Neuronal stem cell (in vitro differentiated cells): ENCODE measurements at regions not wholly inside any gene's neighbourhood (a gene's known extent, or its start where the extent isn't known, plus 50 kb on each side); places are given as distances from the start of the nearest gene placed in this dataset.
"Not testable (repeated sequence)": the region's sequence is repeated elsewhere in the genome, so short reads cannot be mapped to it uniquely, and the experiment has no call there.

ENCODE experiments used
- DNase-seq: peaks from one replicate; pipeline ENCODE4 v3.0.0-alpha.2; 2013; ENCODE audit warnings: low spot score
- H2AFZ ChIP-seq: one replicate; pipeline ENCODE4 v1.6.1; 2013; ENCODE audit warnings: mild to moderate bottlenecking, low read length, inconsistent platforms
- H2AK5ac ChIP-seq: 2 replicates; pipeline ENCODE4 v1.6.1; 2013; ENCODE audit warnings: low read depth, mild to moderate bottlenecking, inconsistent platforms, low read length, moderate library complexity, mixed read lengths
- H2BK120ac ChIP-seq: 2 replicates; pipeline ENCODE4 v1.6.1; 2013; ENCODE audit warnings: low read depth, mild to moderate bottlenecking, inconsistent platforms, low read length, moderate library complexity, mixed read lengths
- H2BK12ac ChIP-seq: one replicate; pipeline ENCODE4 v1.6.1; 2013; ENCODE audit warnings: low read length, inconsistent platforms
- H2BK15ac ChIP-seq: 2 replicates; pipeline ENCODE4 v1.6.1; 2013; ENCODE audit warnings: mild to moderate bottlenecking, low read length, inconsistent platforms, mixed read lengths
- H2BK5ac ChIP-seq: one replicate; pipeline ENCODE4 v1.6.1; 2013; ENCODE audit warnings: inconsistent platforms, mild to moderate bottlenecking, low read length, moderate library complexity
- H3K14ac ChIP-seq: one replicate; pipeline ENCODE4 v1.6.1; 2013; ENCODE audit warnings: low read length, inconsistent platforms
- H3K18ac ChIP-seq: 2 replicates; pipeline ENCODE4 v1.6.1; 2013; ENCODE audit warnings: low read length, inconsistent platforms
- H3K23ac ChIP-seq: 2 replicates; pipeline ENCODE4 v1.6.1; 2013; ENCODE audit warnings: low read depth, mild to moderate bottlenecking, mixed read lengths, low read length, inconsistent platforms; ENCODE audit not compliant: poor library complexity
- H3K27ac ChIP-seq: replicated peaks from 3 replicates; pipeline ENCODE4 v1.5.1; 2013; ENCODE audit warnings: low read length, inconsistent platforms
- H3K27me3 ChIP-seq, 3 experiments: 2 replicates each; pipeline ENCODE4 v1.6.1; 2013; ENCODE audit warnings: low read length in 3 of 3, mild to moderate bottlenecking in 2 of 3, inconsistent platforms in 1 of 3, low read depth in 1 of 3, mixed read lengths in 1 of 3, moderate library complexity in 1 of 3; ENCODE audit not compliant: control insufficient read depth in 3 of 3, insufficient read depth in 3 of 3
- H3K36me3 ChIP-seq, 2 donors: replicated peaks in 1 of 2; 2 replicates each; pipeline ENCODE4 v1.6.1; 2013; ENCODE audit warnings: low read length in 2 of 2; ENCODE audit not compliant: control insufficient read depth in 2 of 2, insufficient read depth in 2 of 2
- H3K4ac ChIP-seq: 2 replicates; pipeline ENCODE4 v1.6.1; 2013; ENCODE audit warnings: inconsistent platforms, mild to moderate bottlenecking, low read length, moderate library complexity
- H3K4me1 ChIP-seq, 2 donors: 1 replicate in 1 of 2; 2 replicates in 1 of 2; pipeline ENCODE4 v1.6.1; 2013; ENCODE audit warnings: low read length in 2 of 2, low read depth in 1 of 2; ENCODE audit not compliant: control insufficient read depth in 2 of 2, insufficient read depth in 1 of 2
- H3K4me2 ChIP-seq: one replicate; pipeline ENCODE4 v1.6.1; 2013; ENCODE audit warnings: mild to moderate bottlenecking, low read length, inconsistent platforms; ENCODE audit not compliant: insufficient read depth, poor library complexity, severe bottlenecking
- H3K4me3 ChIP-seq, 2 donors: 2 replicates each; pipeline ENCODE4 v1.5.1; 2013; ENCODE audit warnings: low read length in 2 of 2, mild to moderate bottlenecking in 2 of 2, inconsistent platforms in 1 of 2, moderate library complexity in 1 of 2
- H3K79me1 ChIP-seq: one replicate; pipeline ENCODE4 v1.6.1; 2013; ENCODE audit warnings: low read depth, mild to moderate bottlenecking, inconsistent platforms, low read length, moderate library complexity
- H3K9ac ChIP-seq: one replicate; pipeline ENCODE4 v1.6.1; 2013; ENCODE audit warnings: mild to moderate bottlenecking, low read depth, low read length, inconsistent platforms; ENCODE audit not compliant: poor library complexity
- H3K9me3 ChIP-seq, 2 donors: replicated peaks in 1 of 2; 2 replicates each; pipeline versions ENCODE3 to v1.6.1; 2013; ENCODE audit warnings: low read length in 2 of 2, mild to moderate bottlenecking in 2 of 2, inconsistent platforms in 1 of 2, low read depth in 1 of 2, mixed read lengths in 1 of 2, moderate library complexity in 1 of 2; ENCODE audit not compliant: control insufficient read depth in 2 of 2, insufficient read depth in 1 of 2
- H4K8ac ChIP-seq: one replicate; pipeline ENCODE4 v1.6.1; 2013; ENCODE audit warnings: low read depth, mild to moderate bottlenecking, inconsistent platforms, low read length, moderate library complexity
- H4K91ac ChIP-seq: one replicate; pipeline ENCODE4 v1.6.1; 2013; ENCODE audit warnings: low read length, low read depth, mild to moderate bottlenecking, inconsistent platforms; ENCODE audit not compliant: poor library complexity
- WGBS, 2 donors: extraction: QIAGEN DNeasy Blood & Tissue Kit; methylation state at CpG; one replicate each; pipeline ENCODE4 v1.1.7; 2013; ENCODE audit warnings: missing lambda C conversion rate in 2 of 2, mixed read lengths in 1 of 2; ENCODE audit not compliant: insufficient read length in 2 of 2, insufficient replicate concordance in 1 of 2; ENCODE audit errors: extremely low coverage in 2 of 2; 5-methylcytosine and 5-hydroxymethylcytosine counted together

GRCh38 chr7:9516662-9517061, 1083.3 kb downstream of the NXPH1 start:
- Histone ChIP-seq H3K36me3 (no peaks in the 10 kb centered on the region), H3K4me3 (no peak overlapping the region), H3K9ac (no peak overlapping the region), H2BK15ac (no peak overlapping the region), H3K79me1 (no peaks in the 10 kb centered on the region), H3K27ac (no peak overlapping the region), H4K8ac (no peak overlapping the region), H2BK120ac (no peak overlapping the region), H3K9me3 (no peaks in the 10 kb centered on the region), H3K27me3 (no peaks in the 10 kb centered on the region), H2BK12ac (no peak overlapping the region), H3K23ac (no peak overlapping the region), H3K14ac (no peak overlapping the region), H2AK5ac (no peak overlapping the region), H2AFZ (no peak overlapping the region), H3K4ac (no peak overlapping the region), H3K18ac (no peak overlapping the region), H3K4me1 (no peaks in the 10 kb centered on the region), H3K4me2 (no peak overlapping the region), H4K91ac (no peak overlapping the region), H2BK5ac (no peak overlapping the region)
- DNase-seq = no peak
- WGBS, 2 donors = no CpG with 5 or more reads among the region's 4 CpGs

GRCh38 chr7:9523579-9523978, 1090.2 kb downstream of the NXPH1 start:
- no peak overlapping the region for H3K27ac ChIP-seq
- H2BK12ac ChIP-seq = no peak overlapping the region

GRCh38 chr7:9552431-9552830, 1119.0 kb downstream of the NXPH1 start:
- H3K14ac ChIP-seq, H3K4me2 ChIP-seq, H3K27me3 ChIP-seq, H2BK15ac ChIP-seq, H3K23ac ChIP-seq, H3K4ac ChIP-seq, H3K9ac ChIP-seq, H3K4me1 ChIP-seq, H3K9me3 ChIP-seq, DNase-seq, H2BK5ac ChIP-seq, H3K79me1 ChIP-seq, H2BK12ac ChIP-seq, H2AK5ac ChIP-seq, H4K8ac ChIP-seq, H2AFZ ChIP-seq, H3K27ac ChIP-seq, H3K18ac ChIP-seq, H3K4me3 ChIP-seq, H2BK120ac ChIP-seq, H4K91ac ChIP-seq, H3K36me3 ChIP-seq: not testable (repeated sequence)
- no CpG with 5 or more reads among the region's 4 CpGs for WGBS, 2 donors

More at GRCh38 chr7:9523579-9523978, 1090.2 kb downstream of the NXPH1 start:
- H3K18ac ChIP-seq = no peak overlapping the region
- no peak overlapping the region for H2AFZ ChIP-seq
- no peaks in the 10 kb centered on the region for H3K9me3 ChIP-seq
- no peaks in the 10 kb centered on the region for H3K79me1 ChIP-seq
- no peak overlapping the region for H3K4me2 ChIP-seq
- no peak overlapping the region for H2BK5ac ChIP-seq
- H3K14ac ChIP-seq = no peak overlapping the region
- H4K8ac ChIP-seq = no peak overlapping the region
- H3K36me3 ChIP-seq = no peaks in the 10 kb centered on the region
- H3K27me3 ChIP-seq = no peaks in the 10 kb centered on the region
- H4K91ac ChIP-seq = no peak overlapping the region
- no peak overlapping the region for H3K9ac ChIP-seq
- no peak overlapping the region for H3K4me3 ChIP-seq
- no peak for DNase-seq
- H3K23ac ChIP-seq = no peak overlapping the region
- H2AK5ac ChIP-seq = no peak overlapping the region
- no peak overlapping the region for H2BK15ac ChIP-seq
- no peaks in the 10 kb centered on the region for H3K4me1 ChIP-seq
- no peak overlapping the region for H2BK120ac ChIP-seq
- WGBS, 2 donors = no CpG with 5 or more reads among the region's 2 CpGs
- no peak overlapping the region for H3K4ac ChIP-seq

- Histone ChIP-seq H3K27ac (no peak overlapping the region), H3K79me1 (no peaks in the 10 kb centered on the region), H3K4me3 (no peak overlapping the region), H2BK5ac (no peak overlapping the region), H3K23ac (no peak overlapping the region), H3K4me2 (no peak overlapping the region), H3K4me1 (no peaks in the 10 kb centered on the region), H3K4ac (no peak overlapping the region), H2AFZ (no peak overlapping the region), H4K91ac (no peak overlapping the region), H2BK120ac (no peak overlapping the region), H4K8ac (no peak overlapping the region), H3K9ac (no peak overlapping the region), H3K9me3 (peaks cover 0 to 2% of the 10 kb centered on the region in 2 donors), H2BK15ac (no peak overlapping the region), H3K27me3 (no peaks in the 10 kb centered on the region), H3K18ac (no peak overlapping the region), H3K36me3 (no peaks in the 10 kb centered on the region), H2AK5ac (no peak overlapping the region), H2BK12ac (no peak overlapping the region), H3K14ac (no peak overlapping the region)
- no peak for DNase-seq
- no CpG with 5 or more reads among the region's 3 CpGs for WGBS, 2 donors
Measured at GRCh38 chr7:9557853-9558252, 1124.4 kb downstream of the NXPH1 start.
